ENCODE measurements at regions not wholly inside any gene's neighbourhood (a gene's known extent, or its start where the extent isn't known, plus 50 kb on each side); places are given as distances from the start of the nearest gene placed in this dataset.

DNA sequence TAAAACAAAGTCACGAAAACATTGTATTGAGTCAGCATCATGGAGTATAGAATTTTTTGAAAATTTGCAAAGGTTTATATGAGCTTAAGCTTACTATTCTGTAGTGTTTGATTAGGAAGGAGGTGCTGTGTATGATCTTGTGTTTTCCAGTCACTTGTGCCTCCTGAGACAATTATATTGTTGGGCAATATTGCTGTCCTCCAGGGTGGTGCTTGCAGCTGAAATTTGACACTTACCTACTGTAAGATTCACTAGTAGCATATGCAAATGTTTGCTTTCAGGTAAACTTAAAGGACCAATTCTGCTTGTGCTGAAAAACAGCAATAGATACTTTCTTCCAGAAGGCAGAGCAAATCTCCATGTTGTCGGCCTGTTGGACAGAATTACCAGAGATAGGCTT is 268.0 kb downstream of the TGFB2 start:
- no peaks in the 10 kb centered on the region for H3K4me1 ChIP-seq
- intact Hi-C loops (cut with DNase I), result no loop called here
- H3K9me3 ChIP-seq, result no peaks in the 10 kb centered on the region
- TF ChIP-seq CTCF (IDR thresholded peaks at IDR 0.05), result no peak
- H3K4me3 ChIP-seq, result no peak overlapping the region
- DNase-seq (no peak), ATAC-seq (no peak)
- H3K27ac ChIP-seq, result no peak overlapping the region
- no peaks in the 10 kb centered on the region for H3K27me3 ChIP-seq
- no peaks in the 10 kb centered on the region for H3K36me3 ChIP-seq

DNA sequence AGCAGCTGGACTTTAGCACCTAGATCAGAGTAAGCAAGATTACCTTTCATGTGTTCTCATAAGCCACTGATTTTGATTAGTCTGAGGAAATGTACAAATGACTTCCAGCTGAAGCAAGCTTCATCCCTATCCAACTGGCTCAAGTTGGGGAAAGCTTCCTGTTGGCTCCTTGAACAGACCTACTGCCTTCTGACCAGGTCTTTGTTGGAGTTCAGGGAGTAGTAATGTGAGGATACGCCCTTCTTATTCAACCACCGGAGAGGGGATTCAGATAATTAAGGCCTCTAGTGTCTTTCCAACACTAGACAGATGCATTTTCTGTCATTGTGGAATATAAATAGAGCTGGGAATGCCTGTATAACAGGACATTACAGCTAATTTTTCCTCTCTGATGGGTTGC is 268.9 kb downstream of the TGFB2 start:
- H3K9me3 ChIP-seq, result no peaks in the 10 kb centered on the region
- H3K4me1 ChIP-seq, result no peaks in the 10 kb centered on the region
- H3K27ac ChIP-seq, result no peak overlapping the region
- no peak for DNase-seq
- TF ChIP-seq CTCF (IDR thresholded peaks at IDR 0.05), result no peak
- intact Hi-C loops (cut with DNase I), result no loop called here
- H3K4me3 ChIP-seq, result no peak overlapping the region
- H3K36me3 ChIP-seq, result no peaks in the 10 kb centered on the region
- no peak for ATAC-seq
- H3K27me3 ChIP-seq, result no peaks in the 10 kb centered on the region

DNA sequence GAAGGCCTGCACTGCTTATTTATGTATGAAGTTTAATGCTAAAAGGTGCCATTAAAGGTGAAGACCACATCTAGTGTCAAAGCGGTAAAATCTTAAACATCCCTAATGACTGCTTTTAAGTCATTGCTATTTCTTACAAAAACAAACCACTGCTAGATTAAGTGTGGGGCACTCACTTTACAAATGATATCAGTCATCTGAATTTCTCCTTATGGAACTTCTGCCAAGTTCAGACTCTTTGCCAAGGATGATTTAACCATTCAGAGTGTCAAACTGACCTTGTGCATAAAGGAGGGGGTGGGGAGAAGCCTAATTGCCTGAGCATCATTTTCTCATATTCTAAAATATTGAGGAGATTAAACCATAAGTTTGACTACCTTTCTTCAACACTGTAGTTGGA is 271.5 kb downstream of the TGFB2 start:
- no peak for DNase-seq
- intact Hi-C loops (cut with DNase I), result no loop called here

DNA sequence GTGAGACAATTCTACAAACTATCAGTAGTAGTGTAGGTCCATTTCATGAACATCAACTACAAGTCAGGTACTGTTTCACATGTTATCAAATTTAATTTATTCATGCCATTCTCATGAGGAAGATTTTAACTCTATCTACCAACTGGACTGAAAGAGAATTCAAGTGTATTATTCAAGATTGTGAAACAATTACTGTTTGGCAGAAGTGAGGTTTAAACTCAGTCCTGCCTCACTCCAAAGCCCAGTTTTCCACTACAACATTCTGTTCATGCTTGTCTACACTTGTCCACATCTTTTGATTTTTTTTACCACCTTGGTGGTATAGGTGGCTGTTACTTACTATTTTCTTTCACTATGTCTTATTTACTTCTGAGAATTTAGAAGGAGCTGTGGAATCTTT is 272.9 kb downstream of the TGFB2 start:
- DNase-seq (no peak), ATAC-seq (no peak)
- Histone ChIP-seq H3K9me3 (no peaks in the 10 kb centered on the region), H3K4me3 (no peak overlapping the region), H3K36me3 (no peaks in the 10 kb centered on the region), H3K27ac (no peak overlapping the region), H3K27me3 (no peaks in the 10 kb centered on the region), H3K4me1 (no peaks in the 10 kb centered on the region)
- intact Hi-C loops (cut with DNase I), result no loop called here
- no peak for TF ChIP-seq CTCF (IDR thresholded peaks at IDR 0.05)

More for the DNA sequence above, 271.5 kb downstream of the TGFB2 start:
- Histone ChIP-seq H3K36me3 (no peaks in the 10 kb centered on the region), H3K27me3 (no peaks in the 10 kb centered on the region), H3K4me3 (no peak overlapping the region), H3K4me1 (no peaks in the 10 kb centered on the region), H3K27ac (no peak overlapping the region), H3K9me3 (no peaks in the 10 kb centered on the region)
- no peak for ATAC-seq
- TF ChIP-seq CTCF (IDR thresholded peaks at IDR 0.05), result no peak

GRCh38 chr1:218620956-218621355 is 275.8 kb downstream of the TGFB2 start:
- Histone ChIP-seq H3K27me3 (no peaks in the 10 kb centered on the region), H3K9me3 (no peaks in the 10 kb centered on the region), H3K36me3 (no peaks in the 10 kb centered on the region), H3K4me1 (no peaks in the 10 kb centered on the region), H3K27ac (no peak overlapping the region), H3K4me3 (no peak overlapping the region)
- DNase-seq (no peak), ATAC-seq (no peak)
- intact Hi-C loops (cut with DNase I), result no loop called here
- TF ChIP-seq CTCF (IDR thresholded peaks at IDR 0.05), result no peak

- Histone ChIP-seq H3K27ac (no peak overlapping the region), H3K4me1 (no peaks in the 10 kb centered on the region), H3K4me3 (no peak overlapping the region), H3K27me3 (no peaks in the 10 kb centered on the region), H3K9me3 (no peaks in the 10 kb centered on the region), H3K36me3 (no peaks in the 10 kb centered on the region)
- TF ChIP-seq CTCF (IDR thresholded peaks at IDR 0.05), result no peak
- ATAC-seq (no peak), DNase-seq (no peak)
- intact Hi-C loops (cut with DNase I), result no loop called here
Observed at GRCh38 chr1:218624052-218624451, 278.9 kb downstream of the TGFB2 start.
